ENCODE measurements at regions not wholly inside any gene's neighbourhood (a gene's known extent, or its start where the extent isn't known, plus 50 kb on each side); places are given as distances from the start of the nearest gene placed in this dataset.

- ATAC-seq (no peak), DNase-seq (peak in 1 of 2 donors; percentile 51)
- 34 to 35% (median 35%) methylated on average over 13 of the region's 13 CpGs for WGBS, 3 donors
- H3K27me3 ChIP-seq (ENCODE audit: insufficient read depth in 3 of 3, low read length in 2 of 3) = peaks cover 0 to 77% (median 14%) of the 10 kb centered on the region in 3 donors
- H3K27ac ChIP-seq = no peak overlapping the region
- H3K9me3 ChIP-seq = no peaks in the 10 kb centered on the region
- H3K36me3 ChIP-seq (ENCODE audit: insufficient read depth in 1 of 2, low read depth in 1 of 2) = no peaks in the 10 kb centered on the region
- H3K4me1 ChIP-seq = no peaks in the 10 kb centered on the region
- no peak for TF ChIP-seq CTCF (IDR thresholded peaks at IDR 0.05)
- intact Hi-C loops (cut with DNase I) = no loop called here
- no peak overlapping the region for H3K4me3 ChIP-seq
Measured at GRCh38 chr9:134967547-134967930, 49.8 kb upstream of the FCN1 start.

GRCh38 chr9:134968011-134968822 lies 50.5 kb upstream of the FCN1 start:
- TF ChIP-seq CTCF (IDR thresholded peaks at IDR 0.05) = no peak
- intact Hi-C loops (cut with DNase I) = no loop called here
- Histone ChIP-seq H3K27me3 (ENCODE audit: insufficient read depth in 3 of 3, low read length in 2 of 3) (peaks cover 0 to 77% (median 14%) of the 10 kb centered on the region in 3 donors), H3K27ac (no peak overlapping the region), H3K9me3 (no peaks in the 10 kb centered on the region), H3K4me3 (no peak overlapping the region), H3K36me3 (ENCODE audit: insufficient read depth in 1 of 2, low read depth in 1 of 2) (no peaks in the 10 kb centered on the region), H3K4me1 (no peaks in the 10 kb centered on the region)
- DNase-seq = peak in 1 of 2 donors; percentile 34
- no peak for ATAC-seq
- WGBS, 3 donors = 40 to 42% (median 41%) methylated on average over 18 of the region's 18 CpGs

DNA sequence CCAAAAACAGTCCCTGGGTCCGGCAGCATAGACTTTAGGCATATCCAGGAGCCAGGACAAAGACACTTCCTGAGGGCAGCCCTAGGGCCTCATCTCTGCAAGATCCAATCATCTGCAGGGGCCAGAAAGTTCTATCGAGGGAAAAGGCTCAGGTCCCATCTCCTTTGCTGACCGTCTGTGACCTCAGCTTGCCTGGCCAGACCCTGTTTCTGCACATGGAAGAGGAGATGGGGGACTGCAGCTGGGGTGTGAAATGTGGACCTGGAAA lies 51.0 kb upstream of the FCN1 start:
- intact Hi-C loops (cut with DNase I) = no loop called here
- Histone ChIP-seq H3K27me3 (ENCODE audit: insufficient read depth in 3 of 3, low read length in 2 of 3) (peaks cover 0 to 74% (median 14%) of the 10 kb centered on the region in 3 donors), H3K27ac (no peak overlapping the region), H3K9me3 (no peaks in the 10 kb centered on the region), H3K4me3 (no peak overlapping the region), H3K4me1 (no peaks in the 10 kb centered on the region), H3K36me3 (ENCODE audit: insufficient read depth in 1 of 2, low read depth in 1 of 2) (no peaks in the 10 kb centered on the region)
- DNase-seq = no peak
- TF ChIP-seq CTCF (IDR thresholded peaks at IDR 0.05) = no peak
- 63 to 79% (median 69%) methylated on average over 3 of the region's 3 CpGs for WGBS, 3 donors
- no peak for ATAC-seq

- WGBS, 3 donors = 84 to 87% (median 87%) methylated on average over 15 of the region's 15 CpGs
- intact Hi-C loops (cut with DNase I) = no loop called here
- peak in 1 of 2 donors; percentile 28 for DNase-seq
- Histone ChIP-seq H3K27me3 (ENCODE audit: insufficient read depth in 3 of 3, low read length in 2 of 3) (peaks cover 0 to 71% (median 12%) of the 10 kb centered on the region in 3 donors), H3K36me3 (ENCODE audit: insufficient read depth in 1 of 2, low read depth in 1 of 2) (no peaks in the 10 kb centered on the region), H3K27ac (no peak overlapping the region), H3K4me3 (no peak overlapping the region), H3K4me1 (no peaks in the 10 kb centered on the region), H3K9me3 (no peaks in the 10 kb centered on the region)
- no peak for TF ChIP-seq CTCF (IDR thresholded peaks at IDR 0.05)
- ATAC-seq = no peak
Measured at GRCh38 chr9:134969156-134970045, 51.7 kb upstream of the FCN1 start.

Data from psoas muscle (tissue), 7 donors.